Non-pigmented ciliary epithelial cell (primary cell): ENCODE measurements at regions not wholly inside any gene's neighbourhood (a gene's known extent, or its start where the extent isn't known, plus 50 kb on each side); places are given as distances from the start of the nearest gene placed in this dataset.

Experiments
- DNase-seq: peaks from one replicate; pipeline ENCODE4 v3.0.0-alpha.2; 2010; ENCODE audit warnings: low read depth

DNA sequence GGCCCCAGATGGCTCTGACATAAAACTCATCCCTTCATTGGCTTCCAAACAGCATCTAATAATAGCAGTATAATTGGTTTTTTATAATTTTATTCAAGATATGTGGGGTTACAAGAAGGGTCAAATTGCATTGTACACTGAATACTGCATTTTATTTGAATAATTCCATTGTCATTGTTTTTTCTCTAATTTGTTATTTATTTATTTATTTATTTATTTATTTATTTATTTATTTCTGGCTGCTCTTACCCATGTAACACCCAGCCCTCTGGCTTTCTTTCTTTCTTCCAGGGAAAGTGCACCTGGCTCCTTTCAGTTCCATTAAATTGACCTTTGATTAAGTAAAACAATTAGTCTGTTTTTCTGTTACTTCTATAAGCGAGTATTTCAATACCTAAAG lies 210.1 kb downstream of the CDH9 start:
- DNase-seq: no peak

GRCh38 chr5:26813235-26813634 lies 225.2 kb downstream of the CDH9 start:
- DNase-seq: no peak

GRCh38 chr5:26812714-26813113 lies 225.7 kb downstream of the CDH9 start:
- no peak for DNase-seq

DNA sequence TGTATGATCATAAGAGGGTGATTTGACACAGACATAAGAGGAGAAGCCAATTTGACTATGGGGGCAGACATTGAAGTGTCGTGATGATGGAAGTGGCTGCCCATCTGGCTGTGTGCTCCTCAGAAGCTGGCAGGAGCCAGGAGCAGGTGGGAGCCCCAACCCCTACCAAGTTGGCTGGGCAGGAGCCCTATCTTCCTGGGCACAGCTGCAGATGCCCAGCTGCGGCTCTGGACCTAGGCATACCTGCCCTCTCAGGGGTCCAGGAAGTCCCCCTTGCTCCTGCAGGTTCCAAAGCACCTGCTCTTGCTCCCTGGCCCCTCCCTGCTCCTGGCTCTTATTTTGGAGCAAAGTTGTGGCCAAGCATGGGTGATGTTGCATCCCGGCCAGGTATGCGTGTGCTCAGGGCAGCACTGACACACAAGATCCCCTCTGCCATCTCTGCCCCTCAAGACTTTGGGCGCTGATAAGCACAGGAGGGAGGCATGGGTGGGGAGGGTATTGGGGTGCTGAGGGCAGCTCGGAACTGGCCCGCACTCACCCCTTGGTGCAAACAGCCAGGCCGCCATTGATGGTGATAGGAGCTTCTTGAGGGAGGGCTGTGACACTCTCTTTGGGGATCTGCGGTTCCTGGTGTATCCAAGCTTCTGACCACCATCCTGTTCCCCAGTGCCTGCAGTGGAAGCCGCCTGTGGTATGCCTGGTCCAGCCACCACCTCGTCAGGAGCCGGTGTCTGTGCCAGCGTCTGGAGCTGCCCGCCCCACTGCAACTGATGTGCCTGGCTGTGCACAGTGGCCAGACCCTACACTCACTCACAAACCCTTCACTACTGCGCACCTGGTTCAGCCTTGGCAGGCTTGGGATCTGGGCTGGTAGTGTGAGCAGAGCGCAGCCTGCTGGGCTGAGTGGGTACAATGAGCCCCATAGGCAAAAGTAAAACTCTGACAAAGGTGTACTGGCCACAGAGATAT lies 230.9 kb downstream of the CDH9 start:
- DNase-seq: no peak

GRCh38 chr5:26805076-26805475 lies 233.3 kb downstream of the CDH9 start:
- DNase-seq: no peak

DNA sequence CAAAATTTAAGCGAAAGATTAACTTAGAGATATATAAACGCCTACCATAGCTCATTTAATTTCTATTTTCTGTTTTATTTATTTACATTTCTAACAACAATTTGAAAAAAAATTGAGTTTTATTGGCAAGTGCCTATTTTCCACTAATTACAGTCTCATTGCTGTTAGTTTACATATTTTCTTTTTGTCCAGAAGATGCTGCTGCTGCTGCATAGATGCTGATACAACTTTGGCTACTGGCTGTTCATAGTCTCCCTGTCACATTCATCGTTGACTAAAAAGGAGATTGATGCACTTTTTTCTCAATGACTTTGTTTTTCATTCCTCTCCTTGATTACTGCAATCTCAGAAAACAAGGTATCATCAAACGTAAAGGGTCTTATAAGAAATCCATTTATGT lies 235.4 kb downstream of the CDH9 start:
- no peak for DNase-seq

DNA sequence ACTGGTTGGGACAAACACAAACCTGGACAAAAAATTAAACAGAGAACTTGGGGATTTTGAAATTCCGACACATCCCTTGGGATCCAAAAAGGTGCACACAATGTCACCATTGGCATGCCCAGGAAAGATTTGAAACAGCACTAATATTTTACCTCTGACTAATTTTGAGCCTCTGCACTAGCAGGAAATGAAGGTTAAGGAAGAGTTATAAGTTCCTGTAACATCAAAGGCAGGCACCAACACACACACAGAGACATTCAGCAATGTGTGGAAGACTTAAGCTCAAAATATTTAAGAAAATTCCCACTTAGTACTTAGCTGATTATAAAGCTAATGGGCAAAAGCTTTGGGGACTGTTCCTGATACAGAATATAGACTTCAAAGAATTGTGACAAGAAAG lies 247.0 kb downstream of the CDH9 start:
- no peak for DNase-seq

DNA sequence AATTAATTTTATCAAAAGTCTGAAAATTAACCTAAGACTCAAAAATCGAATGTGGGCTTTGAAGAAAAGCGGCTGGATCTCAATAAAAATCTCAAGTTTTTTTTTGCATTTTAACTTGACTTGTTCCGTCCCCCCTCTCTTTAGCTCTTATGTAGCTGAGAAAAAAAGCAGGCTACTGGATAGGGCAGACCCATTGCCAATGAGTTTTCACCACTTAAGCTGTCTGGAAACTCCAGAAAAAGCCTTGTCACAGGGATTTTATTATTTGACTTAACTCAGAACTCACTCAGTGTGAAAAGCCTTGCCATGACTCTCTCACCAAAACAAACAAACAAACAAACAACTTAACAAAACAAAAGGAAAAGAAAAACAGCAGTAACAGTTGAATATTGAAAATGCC lies 247.4 kb downstream of the CDH9 start:
- DNase-seq: no peak

DNA sequence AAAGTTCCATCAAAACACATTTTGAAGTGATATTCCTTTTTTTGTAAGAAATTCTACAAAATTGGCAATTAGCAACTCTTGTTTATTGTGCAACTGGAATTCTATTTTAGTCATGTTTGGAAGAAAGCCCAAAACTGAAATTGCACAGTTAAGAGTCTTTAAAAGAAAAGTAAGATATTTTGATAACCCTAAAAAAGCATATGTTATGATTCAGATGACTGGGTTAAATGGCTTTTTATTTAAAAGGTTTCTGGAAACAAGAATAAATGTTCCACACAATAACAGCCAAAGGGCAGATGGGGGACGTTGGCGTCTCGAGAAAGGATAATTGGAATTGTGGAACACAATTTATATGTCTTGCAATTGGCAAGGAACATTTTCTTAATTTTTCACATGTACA lies 275.2 kb downstream of the CDH9 start:
- DNase-seq: no peak

DNA sequence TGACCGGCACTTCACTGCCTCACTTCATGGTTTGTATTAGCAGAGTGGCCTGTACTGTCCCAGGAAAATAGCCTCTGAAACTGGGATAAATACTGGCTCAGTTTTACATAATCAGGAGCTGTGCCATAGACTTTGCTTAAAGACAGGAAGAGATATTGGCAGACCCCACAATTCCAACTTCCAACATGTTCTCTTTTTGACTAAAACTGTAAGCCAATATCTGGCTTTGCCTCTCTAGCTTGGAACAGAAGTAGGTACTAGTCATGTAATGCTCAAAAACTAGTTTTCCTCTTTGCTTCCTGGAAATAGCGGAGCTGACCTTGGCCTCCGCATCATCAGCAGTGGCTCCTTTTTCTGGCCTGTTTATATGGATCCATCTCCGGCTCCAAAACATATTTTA lies 276.9 kb downstream of the CDH9 start:
- DNase-seq: no peak

DNA sequence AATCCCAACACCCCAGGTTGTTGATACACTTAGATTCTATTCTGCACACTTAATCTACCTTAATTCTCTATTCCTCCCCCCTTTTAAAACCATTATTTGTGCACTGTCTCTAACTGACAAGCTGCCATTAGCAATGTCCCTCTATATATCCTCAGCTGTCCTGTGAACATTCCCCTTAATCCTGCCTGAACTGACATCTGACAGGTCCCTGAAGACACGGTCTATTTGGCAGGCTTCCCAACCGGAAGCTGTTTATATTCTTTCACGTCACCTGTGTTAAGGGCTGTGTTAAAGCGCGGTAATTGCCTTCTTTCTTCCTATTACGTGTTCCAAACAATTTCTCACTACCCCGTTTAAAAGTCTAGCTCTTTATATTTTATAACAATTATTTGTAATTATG lies 277.3 kb downstream of the CDH9 start:
- DNase-seq: no peak

DNA sequence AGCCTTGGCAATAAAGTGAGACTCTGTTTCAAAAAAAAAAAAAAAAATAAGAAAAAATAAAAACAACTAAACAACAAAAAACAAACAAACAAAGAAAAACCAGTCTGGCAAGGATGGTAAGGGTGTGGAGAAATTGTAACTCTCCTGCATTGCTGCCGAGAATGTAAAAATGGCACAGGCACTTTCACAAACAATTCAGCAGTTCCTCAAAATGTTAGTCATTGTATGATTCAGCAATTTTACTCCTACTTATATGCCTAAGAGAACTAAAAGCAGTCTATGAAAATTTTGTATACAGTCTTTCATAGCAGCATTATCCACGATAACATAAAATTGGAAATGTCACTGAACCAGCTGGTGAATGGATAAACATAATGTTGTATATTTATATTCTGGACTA lies 280.4 kb downstream of the CDH9 start:
- DNase-seq: no peak

- DNase-seq: no peak
These were observed 288.6 kb downstream of the CDH9 start for GRCh38 chr5:26749829-26750228.

- DNase-seq: no peak
These were observed 298.2 kb downstream of the CDH9 start for GRCh38 chr5:26740182-26740581.

DNA sequence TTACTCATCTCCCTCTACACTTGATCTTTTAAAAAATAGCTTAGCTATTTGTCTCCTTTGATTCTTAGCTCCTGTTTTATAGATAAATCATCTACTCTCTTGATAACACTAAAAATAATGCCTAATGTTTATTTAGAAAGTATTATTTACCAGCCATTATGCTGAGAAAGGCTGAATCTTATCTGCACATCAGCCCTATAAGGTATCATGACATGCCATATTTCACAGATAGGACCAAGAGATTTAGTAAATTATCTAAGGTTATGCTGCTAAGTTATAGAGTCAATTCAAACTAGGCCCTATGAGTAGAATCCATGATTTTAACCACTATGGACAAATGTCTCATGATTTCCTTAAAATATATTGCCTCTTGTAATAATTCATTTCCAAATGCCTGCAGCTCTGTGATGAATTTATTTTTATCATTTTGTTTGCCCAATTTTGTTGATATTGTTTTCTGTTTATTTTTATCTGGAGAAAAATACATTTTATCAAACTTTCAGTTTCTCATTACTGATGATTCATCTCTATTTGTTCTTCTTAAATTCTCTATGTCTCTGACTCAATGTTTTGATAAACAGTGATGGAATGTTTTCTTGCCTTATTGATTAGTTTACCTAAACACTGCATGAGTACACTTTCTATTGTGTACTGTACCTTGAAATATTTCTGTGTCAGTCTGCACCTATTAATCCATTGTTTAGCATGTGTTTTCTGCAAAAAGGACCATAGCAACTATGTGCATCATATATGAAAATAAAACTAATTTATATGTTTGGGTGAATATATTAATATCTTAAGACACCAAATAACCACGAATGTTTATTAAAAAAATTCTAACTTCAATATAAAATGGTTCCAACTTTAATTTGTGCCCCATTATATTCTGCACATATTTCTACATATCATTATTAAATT lies 300.8 kb downstream of the CDH9 start:
- DNase-seq: no peak

GRCh38 chr5:26727916-26728315 lies 310.5 kb downstream of the CDH9 start:
- no peak for DNase-seq

DNA sequence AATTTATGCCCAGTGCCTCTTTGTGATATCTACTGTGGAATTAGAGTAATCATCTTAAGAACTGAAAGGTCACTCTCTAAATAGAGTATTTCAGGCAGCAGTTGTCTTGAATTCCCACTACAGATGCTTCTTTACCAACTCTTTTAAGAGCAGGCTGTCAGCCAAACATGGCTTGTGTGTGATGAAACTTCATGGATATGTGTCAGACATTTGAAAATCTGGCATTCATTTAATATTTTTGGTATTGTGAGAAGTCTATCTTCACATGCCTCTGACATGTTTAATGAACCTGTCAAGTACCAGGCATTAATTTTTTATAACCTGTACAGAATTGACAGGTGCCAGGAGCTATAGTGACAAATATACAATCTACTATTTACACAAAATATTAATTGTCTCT lies 318.6 kb downstream of the CDH9 start:
- no peak for DNase-seq

GRCh38 chr5:26700759-26701384 lies 337.5 kb downstream of the CDH9 start:
- peak; percentile 14 for DNase-seq

DNA sequence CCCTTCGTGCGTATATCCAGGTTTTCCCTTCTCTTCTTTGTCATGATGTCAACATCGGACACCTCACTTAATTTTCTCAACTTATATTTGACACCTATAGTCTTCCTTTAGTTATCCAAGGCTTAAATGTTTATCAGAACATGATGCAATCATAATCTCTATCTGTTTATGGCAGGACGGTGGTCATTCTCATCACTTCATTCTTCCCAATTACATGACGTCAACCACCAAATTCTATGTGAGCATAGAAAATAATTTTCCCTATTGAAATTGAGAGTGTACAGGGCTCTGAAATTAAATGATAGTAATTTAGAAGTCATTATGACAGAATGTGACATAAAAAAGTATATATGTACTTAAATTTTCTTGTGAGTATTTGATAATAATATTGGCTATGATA lies 345.4 kb downstream of the CDH9 start:
- no peak for DNase-seq

GRCh38 chr5:26691486-26691885 lies 346.9 kb downstream of the CDH9 start:
- DNase-seq: no peak

GRCh38 chr5:26690511-26690910 lies 347.9 kb downstream of the CDH9 start:
- DNase-seq: no peak

DNA sequence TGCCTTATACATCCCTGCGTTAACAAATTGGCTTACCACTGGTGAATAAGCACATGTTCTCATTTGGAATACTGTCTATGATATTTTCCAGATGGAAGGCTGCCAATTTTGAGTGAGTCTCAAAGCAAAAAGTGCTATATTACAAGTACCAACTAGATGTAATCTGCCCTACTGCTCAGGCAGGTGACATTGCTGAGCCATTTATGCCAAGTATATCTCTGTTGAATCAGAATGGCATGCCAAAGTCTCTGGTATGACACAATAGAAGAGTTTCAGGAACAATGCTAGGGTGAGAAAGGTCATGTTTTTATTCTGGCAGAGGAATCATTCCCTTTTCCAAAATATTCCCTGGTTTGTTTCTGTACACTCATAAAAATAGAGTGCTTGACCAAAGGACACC lies 356.5 kb downstream of the CDH9 start:
- no peak for DNase-seq

GRCh38 chr5:26674846-26675245 lies 363.5 kb downstream of the CDH9 start:
- no peak for DNase-seq
